T follicular helper cell (primary cell): ENCODE measurements at regions not wholly inside any gene's neighbourhood (a gene's known extent, or its start where the extent isn't known, plus 50 kb on each side); places are given as distances from the start of the nearest gene placed in this dataset.
"Not testable (repeated sequence)": the region's sequence is repeated elsewhere in the genome, so short reads cannot be mapped to it uniquely, and the experiment has no call there.

Experiments
- DNase-seq: peaks from one replicate; pipeline ENCODE4 v3.0.0-alpha.2; 2020; ENCODE audit warnings: low read depth

DNA sequence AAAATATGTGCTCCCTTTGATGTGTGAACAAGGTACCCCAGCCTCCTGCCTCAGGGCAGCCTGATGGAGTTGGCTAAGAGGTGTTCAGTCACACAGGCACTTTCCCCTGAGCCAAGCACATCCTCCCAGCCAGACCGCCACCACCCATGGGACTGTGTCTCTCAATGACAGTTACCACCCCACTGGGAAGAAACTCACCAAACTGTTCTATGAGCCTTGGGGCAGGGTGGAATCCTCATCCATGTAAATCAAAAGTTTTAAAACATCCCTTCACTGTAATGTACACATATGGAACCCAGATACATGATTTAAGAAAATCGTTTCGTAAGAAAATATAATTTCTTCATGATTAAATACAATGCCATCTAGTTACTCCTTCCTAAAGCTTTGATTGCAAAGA, 138.4 kb upstream of the LSM14A start:
- no peak for DNase-seq

- DNase-seq: no peak
Observed at GRCh38 chr19:34034318-34034846, 137.9 kb upstream of the LSM14A start.

GRCh38 chr19:34041925-34042521, 130.3 kb upstream of the LSM14A start:
- peak; percentile 47 for DNase-seq

GRCh38 chr19:34044021-34044420, 128.3 kb upstream of the LSM14A start:
- no peak for DNase-seq

DNA sequence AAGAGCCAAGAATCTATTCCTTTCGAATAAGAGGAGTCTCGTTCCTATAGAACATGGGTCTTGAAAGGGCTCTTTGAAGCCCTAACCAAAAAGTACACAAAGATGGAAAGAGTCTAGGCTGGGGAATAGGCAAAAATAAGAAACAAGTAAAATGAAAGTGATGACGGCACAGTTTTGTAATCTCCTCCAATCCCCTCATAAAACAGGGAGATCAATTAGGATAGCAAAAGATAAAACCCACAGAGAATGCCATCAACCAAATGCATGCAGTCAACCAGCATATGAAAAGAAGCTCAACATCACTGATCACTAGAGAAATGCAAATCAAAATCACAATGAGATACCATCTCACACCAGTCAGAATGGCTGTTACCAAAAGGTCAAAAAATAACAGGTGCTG, 122.4 kb upstream of the LSM14A start:
- no peak for DNase-seq

DNA sequence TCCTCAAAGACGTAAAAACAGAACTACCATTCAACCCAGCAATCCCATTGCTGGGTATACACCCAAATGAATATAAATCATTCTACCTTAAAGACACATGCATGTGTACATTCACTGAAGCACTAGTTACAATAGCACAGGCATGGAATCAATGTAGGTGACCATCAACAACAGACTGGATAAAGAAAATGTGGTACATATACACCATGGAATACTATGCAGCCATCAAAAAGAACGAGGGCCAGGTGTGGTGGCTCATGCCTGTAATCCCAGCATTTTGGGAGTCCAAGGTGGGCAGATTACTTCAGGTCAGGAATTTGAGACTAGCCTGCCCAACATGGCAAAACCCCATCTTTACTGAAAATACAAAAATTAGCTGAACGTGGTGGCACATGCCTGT, 121.9 kb upstream of the LSM14A start:
- DNase-seq: not testable (repeated sequence)

GRCh38 chr19:34051255-34051654, 121.0 kb upstream of the LSM14A start:
- no peak for DNase-seq

DNA sequence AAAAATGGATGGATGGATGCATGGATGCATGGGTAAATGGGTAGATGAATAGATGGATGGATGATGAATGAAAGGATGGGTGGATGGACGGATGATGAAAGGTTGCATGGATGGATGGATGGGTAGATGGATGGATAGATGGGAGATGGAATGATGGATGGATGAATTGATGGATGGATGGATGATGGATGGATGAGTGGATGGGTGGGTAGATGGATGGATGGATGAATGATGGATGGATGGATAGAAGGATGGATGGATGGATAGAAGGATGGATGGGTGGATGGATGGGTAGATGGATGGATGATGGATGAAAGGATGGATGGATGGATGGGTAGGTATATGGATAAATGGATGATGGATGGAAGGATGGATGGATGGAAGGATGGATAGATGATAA, 115.1 kb upstream of the LSM14A start:
- DNase-seq: no peak

DNA sequence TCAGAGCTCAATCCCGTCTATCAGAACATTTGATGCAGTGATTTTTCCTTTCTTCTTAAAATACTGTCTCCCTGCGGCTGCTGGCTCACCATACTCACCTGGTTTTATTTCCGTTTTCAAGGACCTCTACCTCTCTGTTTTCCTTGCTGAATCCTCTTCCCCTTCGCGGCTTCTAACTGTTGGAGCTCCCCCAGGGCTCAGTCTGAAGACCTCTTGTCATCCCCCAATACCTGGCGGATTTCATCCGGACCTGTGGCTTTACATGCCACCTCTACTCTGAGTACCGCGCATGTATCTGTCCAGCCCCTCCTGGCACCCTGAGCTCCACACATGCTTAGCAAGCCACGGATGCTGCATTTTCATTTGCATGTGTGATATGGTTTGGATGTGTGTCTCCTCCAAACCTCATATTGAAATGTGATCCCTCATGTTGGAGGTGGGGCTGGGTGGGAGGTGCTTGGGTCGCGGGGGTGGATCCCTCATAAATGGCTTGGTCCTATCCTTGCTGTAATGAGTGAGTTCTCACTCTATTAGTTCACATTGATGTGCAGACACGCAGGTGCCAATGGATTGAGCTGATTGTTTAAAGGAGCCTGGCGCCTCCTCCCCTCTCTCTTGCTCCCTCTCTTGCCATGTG, 106.2 kb upstream of the LSM14A start:
- no peak for DNase-seq

DNA sequence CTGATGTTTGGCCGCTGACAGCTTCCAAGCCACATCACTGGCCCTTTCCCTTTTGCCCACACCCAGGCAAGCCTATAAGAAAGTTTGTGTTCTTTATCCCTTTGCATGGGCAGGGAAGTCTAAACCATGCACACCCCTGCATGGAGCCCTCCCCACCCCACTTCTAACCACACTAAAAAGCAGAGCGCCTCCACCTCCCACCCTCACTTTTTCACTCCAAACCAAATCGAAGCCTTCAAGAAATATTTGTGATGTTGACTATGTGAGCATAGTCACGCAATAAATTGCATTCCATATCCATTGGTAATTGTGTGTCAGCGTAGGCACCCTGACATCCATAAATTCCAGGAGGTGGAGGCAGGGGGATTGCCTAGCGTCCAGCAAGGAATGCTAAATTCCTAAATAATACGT, 104.4 kb upstream of the LSM14A start:
- no peak for DNase-seq

GRCh38 chr19:34075661-34076091, 96.6 kb upstream of the LSM14A start:
- no peak for DNase-seq

GRCh38 chr19:34082289-34083077, 89.8 kb upstream of the LSM14A start:
- DNase-seq: no peak

DNA sequence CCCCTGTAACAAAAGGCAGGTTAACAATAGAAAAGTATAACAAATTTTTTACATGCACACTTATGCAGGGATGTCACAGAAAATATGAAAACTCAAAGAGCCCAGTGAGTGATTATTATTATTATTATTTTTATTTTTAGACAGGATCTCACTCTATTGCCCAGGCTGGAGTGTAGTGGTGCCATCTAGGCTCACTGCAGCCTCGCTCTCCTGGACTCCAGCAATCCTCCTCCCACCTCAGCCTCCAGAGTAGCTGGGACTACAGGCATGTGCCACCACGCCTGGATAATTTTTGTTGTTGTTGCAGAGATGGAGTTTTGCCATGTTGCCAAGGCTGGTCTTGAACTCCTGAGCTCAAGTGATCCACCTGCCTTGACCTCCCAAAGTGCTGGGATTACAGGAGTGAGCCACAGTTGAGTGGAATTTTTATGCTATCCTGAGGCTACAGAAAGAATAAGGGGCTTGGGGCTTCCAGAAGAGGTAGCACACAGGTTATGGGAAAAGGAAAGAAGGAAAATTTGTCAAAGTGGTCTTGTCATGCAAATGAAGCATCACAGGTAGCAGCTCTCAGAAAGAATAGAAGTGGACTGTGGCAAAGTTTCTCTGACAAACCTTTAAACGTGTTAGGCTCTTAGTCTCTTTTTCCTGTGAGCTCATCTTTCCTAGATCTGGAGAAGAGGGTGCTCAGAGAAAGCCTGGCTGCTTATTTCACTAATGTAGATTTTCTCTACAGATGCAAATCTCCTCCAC, 87.7 kb upstream of the LSM14A start:
- DNase-seq: no peak

- no peak for DNase-seq
Observed at GRCh38 chr19:34085336-34085735, 87.0 kb upstream of the LSM14A start.

DNA sequence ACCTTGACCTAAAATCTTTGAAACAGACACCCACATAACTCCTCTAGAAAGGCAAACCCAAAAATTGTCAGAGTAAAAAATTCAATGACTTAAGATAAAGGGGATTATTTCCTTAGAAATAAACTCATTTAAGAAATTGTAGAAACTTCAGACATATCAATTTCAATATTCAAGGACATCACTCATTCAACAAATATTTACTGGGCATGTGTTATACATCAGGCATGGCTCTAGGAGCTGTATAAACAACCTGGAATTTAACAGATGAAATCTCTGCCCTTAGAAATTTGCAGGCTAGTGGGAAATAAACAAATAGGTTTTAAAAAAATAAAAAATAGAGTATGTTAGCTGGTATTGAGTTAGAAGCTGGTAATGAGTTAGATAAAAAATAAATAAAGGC, 84.0 kb upstream of the LSM14A start:
- no peak for DNase-seq

DNA sequence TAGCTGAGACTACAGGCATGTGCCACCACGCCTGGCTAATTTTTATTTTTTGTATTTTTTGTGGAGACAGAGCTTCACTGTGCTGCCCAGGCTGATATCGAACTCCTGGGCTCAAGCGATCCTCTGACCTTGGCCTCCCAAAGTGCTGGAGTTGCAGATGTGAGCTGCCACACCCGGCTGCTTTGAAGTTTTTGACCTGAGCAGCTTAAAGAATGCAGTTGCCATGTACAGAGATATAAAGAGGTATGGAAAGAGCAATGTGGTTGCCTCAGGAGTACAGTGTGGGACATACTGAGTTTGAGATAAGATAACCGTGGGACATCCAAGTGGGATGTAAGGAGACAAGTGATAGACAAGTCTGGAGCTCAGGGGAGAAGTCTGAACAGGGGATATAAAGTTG, 82.7 kb upstream of the LSM14A start:
- no peak for DNase-seq

GRCh38 chr19:34094960-34095359, 77.3 kb upstream of the LSM14A start:
- no peak for DNase-seq

DNA sequence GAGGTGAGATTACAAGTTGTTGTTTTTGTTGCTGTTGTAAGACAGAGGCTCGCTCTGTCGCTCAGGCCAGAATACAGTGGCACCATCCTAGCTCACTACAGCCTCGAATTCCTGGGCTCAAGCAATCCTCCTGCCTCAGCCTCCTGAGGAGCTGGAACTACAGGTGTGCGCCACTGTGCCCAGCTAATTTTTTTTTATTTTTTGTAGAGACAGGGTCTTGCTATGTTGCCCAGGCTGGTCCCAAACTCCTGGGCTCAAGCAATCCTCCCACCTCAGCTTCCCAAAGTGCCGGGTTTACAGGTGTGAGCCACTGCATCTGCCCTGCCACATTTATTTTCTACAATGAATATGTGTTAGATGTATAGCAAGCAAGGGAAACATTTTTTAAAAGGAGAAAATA, 76.9 kb upstream of the LSM14A start:
- not testable (repeated sequence) for DNase-seq

GRCh38 chr19:34096020-34096915, 76.0 kb upstream of the LSM14A start:
- no peak for DNase-seq

DNA sequence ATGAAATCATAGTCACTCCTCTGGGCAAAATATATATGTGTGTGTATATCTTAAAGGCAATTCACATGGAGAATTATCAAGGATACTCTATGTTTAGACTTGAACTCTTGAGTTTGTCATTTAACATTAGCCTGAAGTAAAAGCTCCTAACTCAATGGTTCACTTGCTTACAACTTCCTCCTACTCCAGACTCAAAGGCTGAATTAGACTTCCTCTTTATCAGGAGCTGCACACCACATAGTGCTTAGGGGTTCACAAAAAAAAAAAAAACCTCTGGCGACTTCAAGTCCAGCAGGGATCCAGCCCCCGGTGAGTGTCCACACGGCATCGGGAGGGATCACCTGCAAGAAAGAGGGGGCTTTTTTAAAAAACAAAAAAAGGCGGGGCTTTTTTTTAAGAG, 68.2 kb upstream of the LSM14A start:
- DNase-seq: no peak

- DNase-seq: no peak
Observed at GRCh38 chr19:34104557-34104956, 67.7 kb upstream of the LSM14A start.
